Astrocyte of the cerebellum (primary cell): ENCODE measurements at regions not wholly inside any gene's neighbourhood (a gene's known extent, or its start where the extent isn't known, plus 50 kb on each side); places are given as distances from the start of the nearest gene placed in this dataset.

Experiments used
- DNase-seq: peaks from one replicate; pipeline ENCODE4 v3.0.0-alpha.2; 2011; ENCODE audit warnings: low read depth
- H3K4me3 ChIP-seq: 2 replicates; pipeline ENCODE4 v1.5.1; 2011; ENCODE audit warnings: mild to moderate bottlenecking, low read depth, low read length, moderate library complexity
- in situ Hi-C: cut with HindIII; loops from 2 replicates; pipeline ENCODE4 v1.10.0; 2017; ENCODE audit warnings: low sequenced_read_pairs
- TF ChIP-seq, protein P1 (sequence below): IDR thresholded peaks from 2 replicates; pipeline ENCODE4 v1.5.1; 2012; ENCODE audit warnings: low read length, low read depth, moderate library complexity, mild to moderate bottlenecking; ENCODE audit errors: missing control alignments

DNA sequence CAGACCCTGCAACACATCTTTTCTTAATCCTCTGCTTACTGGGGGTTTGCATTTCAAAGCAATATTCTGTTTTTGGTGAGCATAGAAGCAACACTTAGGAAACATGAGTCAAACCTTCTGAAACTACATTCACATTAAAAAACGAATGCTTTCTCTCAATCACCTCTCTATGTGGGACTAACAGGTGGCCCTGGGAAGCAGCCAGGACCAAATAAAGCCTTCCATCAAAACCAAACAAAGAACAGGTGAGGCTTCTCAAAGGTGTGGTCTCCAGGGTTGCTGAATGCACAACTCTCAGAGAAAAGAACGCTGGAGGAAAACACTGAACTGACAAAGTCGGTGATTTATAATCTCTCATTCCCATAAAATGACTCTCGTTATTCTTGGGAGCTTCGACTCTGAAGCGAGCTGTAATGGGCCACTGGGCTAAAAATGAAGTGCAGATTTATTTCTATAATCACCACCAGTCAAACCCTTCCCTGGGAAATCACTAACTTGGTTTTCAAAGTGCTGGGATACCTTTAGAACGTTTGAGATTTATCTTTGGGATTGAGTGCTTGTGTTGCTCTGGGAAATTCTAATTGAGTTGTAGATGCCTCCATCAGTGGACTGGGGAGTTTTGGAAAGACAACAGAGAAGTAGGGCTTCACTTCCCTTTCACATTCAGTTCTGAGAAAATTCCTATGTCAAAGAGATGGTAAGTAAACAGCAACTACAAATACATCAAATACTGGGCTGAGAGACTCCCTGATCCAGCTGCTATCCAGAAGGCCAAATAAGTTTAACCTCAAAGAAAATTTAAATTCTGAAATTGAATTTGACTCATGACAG lies 262.0 kb upstream of the TMPO start:
- no peak overlapping the region for H3K4me3 ChIP-seq
- DNase-seq, result no peak
- in situ Hi-C loops, result no loop called here
- TF ChIP-seq, protein P1, sequence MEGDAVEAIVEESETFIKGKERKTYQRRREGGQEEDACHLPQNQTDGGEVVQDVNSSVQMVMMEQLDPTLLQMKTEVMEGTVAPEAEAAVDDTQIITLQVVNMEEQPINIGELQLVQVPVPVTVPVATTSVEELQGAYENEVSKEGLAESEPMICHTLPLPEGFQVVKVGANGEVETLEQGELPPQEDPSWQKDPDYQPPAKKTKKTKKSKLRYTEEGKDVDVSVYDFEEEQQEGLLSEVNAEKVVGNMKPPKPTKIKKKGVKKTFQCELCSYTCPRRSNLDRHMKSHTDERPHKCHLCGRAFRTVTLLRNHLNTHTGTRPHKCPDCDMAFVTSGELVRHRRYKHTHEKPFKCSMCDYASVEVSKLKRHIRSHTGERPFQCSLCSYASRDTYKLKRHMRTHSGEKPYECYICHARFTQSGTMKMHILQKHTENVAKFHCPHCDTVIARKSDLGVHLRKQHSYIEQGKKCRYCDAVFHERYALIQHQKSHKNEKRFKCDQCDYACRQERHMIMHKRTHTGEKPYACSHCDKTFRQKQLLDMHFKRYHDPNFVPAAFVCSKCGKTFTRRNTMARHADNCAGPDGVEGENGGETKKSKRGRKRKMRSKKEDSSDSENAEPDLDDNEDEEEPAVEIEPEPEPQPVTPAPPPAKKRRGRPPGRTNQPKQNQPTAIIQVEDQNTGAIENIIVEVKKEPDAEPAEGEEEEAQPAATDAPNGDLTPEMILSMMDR, result no peak

DNA sequence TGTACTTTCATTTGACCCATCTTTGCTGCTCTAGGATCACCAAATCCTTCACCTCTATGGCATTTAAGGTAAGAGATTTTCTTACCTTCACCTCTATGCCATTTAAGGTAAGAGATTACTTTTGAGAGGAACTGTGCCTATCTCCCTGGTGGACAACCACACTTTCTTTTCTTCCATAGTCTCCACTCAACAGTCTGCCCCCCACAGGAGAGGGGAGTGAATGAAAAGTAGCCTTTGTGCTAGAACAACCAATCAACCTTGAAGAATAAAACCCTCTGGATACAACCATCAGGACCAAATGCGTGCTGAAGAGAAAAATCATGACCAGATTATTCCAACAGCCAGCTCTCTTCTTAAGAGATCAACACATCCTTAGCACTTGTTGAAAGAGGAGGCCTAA lies 258.6 kb upstream of the TMPO start:
- TF ChIP-seq, protein P1, result no peak
- DNase-seq, result no peak
- H3K4me3 ChIP-seq, result no peak overlapping the region
- in situ Hi-C loops, result no loop called here

DNA sequence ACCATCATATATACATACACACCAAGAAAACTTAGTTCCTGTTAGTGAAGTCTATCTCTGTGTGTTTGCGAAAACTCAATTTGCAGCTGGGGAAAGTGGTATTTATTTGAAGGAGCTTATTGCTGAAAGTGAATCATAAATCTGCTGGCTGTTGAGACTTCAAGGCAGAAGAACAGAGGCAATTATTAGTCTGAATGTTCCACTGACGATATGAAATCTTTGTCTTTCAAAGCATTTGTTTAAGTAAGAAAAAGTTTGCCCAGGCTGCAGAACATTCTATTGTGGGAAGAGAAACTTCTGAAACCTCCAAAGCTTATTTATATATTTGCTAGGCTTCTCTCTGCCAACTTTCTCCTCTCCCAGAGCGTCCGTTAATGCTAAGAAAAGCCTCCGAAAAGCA lies 255.7 kb upstream of the TMPO start:
- no peak overlapping the region for H3K4me3 ChIP-seq
- in situ Hi-C loops, result no loop called here
- no peak for DNase-seq
- TF ChIP-seq, protein P1, result no peak

DNA sequence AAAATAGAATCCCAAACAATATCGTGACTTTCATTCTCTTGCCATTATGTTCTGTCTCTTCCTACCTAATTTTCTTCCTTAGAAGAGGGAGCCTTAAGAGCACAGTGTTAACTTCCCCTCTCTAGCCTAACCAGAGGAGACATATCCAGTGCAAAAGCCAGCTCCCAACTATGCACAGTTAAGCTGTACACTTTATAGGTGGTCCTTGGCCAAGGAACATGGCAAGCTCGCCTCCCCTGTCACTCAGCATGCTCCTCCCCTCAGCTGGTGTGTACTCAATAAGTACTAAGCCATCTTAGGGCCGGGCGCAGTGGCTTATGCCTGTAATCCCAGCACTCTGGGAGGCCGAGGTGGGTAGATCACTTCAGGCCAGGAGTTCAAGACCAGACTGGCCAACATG lies 255.1 kb upstream of the TMPO start:
- in situ Hi-C loops, result no loop called here
- H3K4me3 ChIP-seq, result no peak overlapping the region
- no peak for DNase-seq
- TF ChIP-seq, protein P1, result no peak

DNA sequence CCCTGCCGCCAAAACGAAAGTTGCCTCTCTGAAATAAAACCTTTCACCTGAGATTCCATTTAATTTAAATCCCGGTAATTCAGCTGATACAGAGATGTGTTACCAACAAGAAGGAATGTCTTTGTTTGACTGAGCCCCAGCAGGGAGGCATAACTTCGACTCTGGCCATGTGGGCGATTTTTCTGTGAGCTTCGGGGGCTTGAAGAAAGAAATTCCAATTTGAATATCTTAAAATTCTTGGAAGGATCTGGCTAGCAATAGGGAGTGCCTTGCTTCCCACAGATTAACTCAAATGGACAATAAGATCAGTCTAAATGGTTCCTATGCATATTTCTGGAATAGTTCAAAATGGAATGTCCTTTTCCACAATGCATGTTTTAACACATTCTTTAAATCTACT lies 252.5 kb upstream of the TMPO start:
- DNase-seq, result peak; percentile 15
- in situ Hi-C loops, result no loop called here
- H3K4me3 ChIP-seq, result no peak overlapping the region
- TF ChIP-seq, protein P1, result no peak

DNA sequence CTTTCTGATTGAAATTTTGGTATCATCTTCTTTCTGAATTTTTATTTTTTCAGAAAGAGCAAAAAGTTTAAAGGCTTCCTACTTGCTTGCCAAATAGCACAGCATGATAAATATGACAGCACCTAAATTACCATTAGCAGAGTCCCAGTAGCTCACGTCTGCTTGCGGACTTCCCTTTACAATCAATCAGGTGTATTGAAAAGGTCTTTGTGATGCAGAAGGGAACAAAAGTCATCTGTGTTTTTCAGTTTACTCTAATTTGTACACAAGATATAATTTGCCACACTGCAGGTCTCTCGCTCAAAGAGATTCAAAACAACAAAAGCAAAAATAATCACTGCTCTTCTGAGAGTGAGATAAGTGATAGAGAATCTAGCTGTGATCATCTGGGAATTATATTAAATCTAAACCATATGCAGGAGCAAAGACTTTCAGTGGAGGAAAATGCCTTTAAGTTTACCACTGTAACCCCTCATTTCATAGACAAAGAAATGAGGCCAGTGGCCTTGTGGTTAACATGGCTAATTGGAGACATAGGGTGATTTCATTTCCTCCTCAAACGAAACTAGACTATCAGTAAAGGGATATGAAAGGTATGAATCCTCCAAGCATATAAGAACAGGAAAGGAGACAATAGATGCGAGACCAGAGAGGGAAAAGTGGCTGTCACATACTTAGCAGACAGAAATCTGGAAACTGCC lies 240.8 kb upstream of the TMPO start:
- no peak overlapping the region for H3K4me3 ChIP-seq
- in situ Hi-C loops, result no loop called here
- no peak for DNase-seq
- TF ChIP-seq, protein P1, result no peak
